Stimulated activated naive CD8-positive, alpha-beta T cell treated with anti-CD3 and anti-CD28 coated beads, Interleukin-15, Interleukin-2, amounts not matched to agents 100 ng/mL and 50 ng/mL, for 24 hours (primary cell): ENCODE measurements at regions not wholly inside any gene's neighbourhood (a gene's known extent, or its start where the extent isn't known, plus 50 kb on each side); places are given as distances from the start of the nearest gene placed in this dataset.
"Not testable (repeated sequence)": the region's sequence is repeated elsewhere in the genome, so short reads cannot be mapped to it uniquely, and the experiment has no call there.

Source experiments
- H3K27ac Mint-ChIP-seq: one replicate; pipeline ENCODE4 v1.8.0; 2021; ENCODE audit warnings: mild to moderate bottlenecking, mixed read lengths
- H3K27me3 Mint-ChIP-seq: one replicate; pipeline ENCODE4 v1.8.0; 2021; ENCODE audit warnings: mixed read lengths
- H3K36me3 Mint-ChIP-seq: one replicate; pipeline ENCODE4 v1.8.0; 2021; ENCODE audit warnings: low read depth, mixed read lengths
- H3K4me1 Mint-ChIP-seq: one replicate; pipeline ENCODE4 v1.8.0; 2021; ENCODE audit warnings: low read depth, mixed read lengths
- H3K4me3 Mint-ChIP-seq: one replicate; pipeline ENCODE4 v1.8.0; 2021; ENCODE audit warnings: mild to moderate bottlenecking, mixed read lengths
- H3K9me3 Mint-ChIP-seq: one replicate; pipeline ENCODE4 v1.8.0; 2021; ENCODE audit warnings: mixed read lengths

GRCh38 chr5:2095011-2095410 is 212.3 kb upstream of the IRX4 start:
- peaks cover 21% of the 10 kb centered on the region for H3K27me3 Mint-ChIP-seq

GRCh38 chr5:2094616-2094995 is 211.9 kb upstream of the IRX4 start:
- Mint-ChIP-seq H3K4me1 (no peaks in the 10 kb centered on the region), H3K36me3 (no peaks in the 10 kb centered on the region), H3K4me3 (no peak overlapping the region), H3K27me3 (peaks cover 17% of the 10 kb centered on the region), H3K27ac (no peak overlapping the region), H3K9me3 (no peaks in the 10 kb centered on the region)

More at GRCh38 chr5:2095011-2095410, 212.3 kb upstream of the IRX4 start:
- Mint-ChIP-seq H3K4me1 (no peaks in the 10 kb centered on the region), H3K9me3 (no peaks in the 10 kb centered on the region), H3K27ac (no peak overlapping the region), H3K4me3 (no peak overlapping the region), H3K36me3 (no peaks in the 10 kb centered on the region)

- no peaks in the 10 kb centered on the region for H3K36me3 Mint-ChIP-seq
- no peaks in the 10 kb centered on the region for H3K4me1 Mint-ChIP-seq
- peaks cover 19% of the 10 kb centered on the region for H3K27me3 Mint-ChIP-seq
- H3K4me3 Mint-ChIP-seq: no peak overlapping the region
- H3K9me3 Mint-ChIP-seq: no peaks in the 10 kb centered on the region
- no peak overlapping the region for H3K27ac Mint-ChIP-seq
Observed at GRCh38 chr5:2093859-2094615, 211.3 kb upstream of the IRX4 start.

- no peak overlapping the region for H3K27ac Mint-ChIP-seq
- H3K4me1 Mint-ChIP-seq: no peaks in the 10 kb centered on the region
- peaks cover 11% of the 10 kb centered on the region for H3K27me3 Mint-ChIP-seq
- no peak overlapping the region for H3K4me3 Mint-ChIP-seq
- H3K36me3 Mint-ChIP-seq: no peaks in the 10 kb centered on the region
- H3K9me3 Mint-ChIP-seq: no peaks in the 10 kb centered on the region
Observed at GRCh38 chr5:2091921-2092320, 209.2 kb upstream of the IRX4 start.

- H3K27ac Mint-ChIP-seq: no peak overlapping the region
- no peaks in the 10 kb centered on the region for H3K36me3 Mint-ChIP-seq
- H3K9me3 Mint-ChIP-seq: no peaks in the 10 kb centered on the region
- peaks cover 10% of the 10 kb centered on the region for H3K27me3 Mint-ChIP-seq
- no peak overlapping the region for H3K4me3 Mint-ChIP-seq
- no peaks in the 10 kb centered on the region for H3K4me1 Mint-ChIP-seq
Observed at GRCh38 chr5:2087980-2088379, 205.3 kb upstream of the IRX4 start.

- no peaks in the 10 kb centered on the region for H3K4me1 Mint-ChIP-seq
- no peaks in the 10 kb centered on the region for H3K36me3 Mint-ChIP-seq
- no peaks in the 10 kb centered on the region for H3K9me3 Mint-ChIP-seq
- no peak overlapping the region for H3K4me3 Mint-ChIP-seq
- peaks cover 13% of the 10 kb centered on the region for H3K27me3 Mint-ChIP-seq
- no peak overlapping the region for H3K27ac Mint-ChIP-seq
Observed at GRCh38 chr5:2075365-2075764, 192.6 kb upstream of the IRX4 start.

- no peak overlapping the region for H3K27ac Mint-ChIP-seq
Observed at GRCh38 chr5:2071562-2071961, 188.8 kb upstream of the IRX4 start.

GRCh38 chr5:2070787-2071186 is 188.1 kb upstream of the IRX4 start:
- not testable (repeated sequence) for H3K4me3 Mint-ChIP-seq, H3K4me1 Mint-ChIP-seq, H3K27ac Mint-ChIP-seq, H3K9me3 Mint-ChIP-seq, H3K36me3 Mint-ChIP-seq
- peaks cover 11% of the 10 kb centered on the region for H3K27me3 Mint-ChIP-seq

More at GRCh38 chr5:2071562-2071961, 188.8 kb upstream of the IRX4 start:
- H3K9me3 Mint-ChIP-seq: no peaks in the 10 kb centered on the region
- peaks cover 8% of the 10 kb centered on the region for H3K27me3 Mint-ChIP-seq
- no peaks in the 10 kb centered on the region for H3K4me1 Mint-ChIP-seq
- H3K4me3 Mint-ChIP-seq: no peak overlapping the region
- H3K36me3 Mint-ChIP-seq: no peaks in the 10 kb centered on the region

GRCh38 chr5:2068531-2068930 is 185.8 kb upstream of the IRX4 start:
- Mint-ChIP-seq H3K4me3 (no peak overlapping the region), H3K36me3 (no peaks in the 10 kb centered on the region), H3K27ac (no peak overlapping the region), H3K27me3 (peaks cover 11% of the 10 kb centered on the region), H3K9me3 (no peaks in the 10 kb centered on the region), H3K4me1 (no peaks in the 10 kb centered on the region)

- H3K27me3 Mint-ChIP-seq: peaks cover 17% of the 10 kb centered on the region
- H3K4me1 Mint-ChIP-seq: no peaks in the 10 kb centered on the region
- H3K27ac Mint-ChIP-seq: no peak overlapping the region
- no peaks in the 10 kb centered on the region for H3K36me3 Mint-ChIP-seq
- H3K9me3 Mint-ChIP-seq: no peaks in the 10 kb centered on the region
- no peak overlapping the region for H3K4me3 Mint-ChIP-seq
Observed at GRCh38 chr5:2066373-2066772, 183.6 kb upstream of the IRX4 start.

- not testable (repeated sequence) for H3K4me3 Mint-ChIP-seq, H3K27ac Mint-ChIP-seq, H3K36me3 Mint-ChIP-seq, H3K4me1 Mint-ChIP-seq, H3K9me3 Mint-ChIP-seq
- H3K27me3 Mint-ChIP-seq: peaks cover 21% of the 10 kb centered on the region
Observed at GRCh38 chr5:2063380-2063779, 180.7 kb upstream of the IRX4 start.

GRCh38 chr5:2052687-2053086 is 170.0 kb upstream of the IRX4 start:
- Mint-ChIP-seq H3K4me1 (no peaks in the 10 kb centered on the region), H3K9me3 (no peaks in the 10 kb centered on the region), H3K27ac (no peak overlapping the region), H3K4me3 (no peak overlapping the region), H3K36me3 (no peaks in the 10 kb centered on the region), H3K27me3 (peaks cover 17% of the 10 kb centered on the region)

- peaks cover 33% of the 10 kb centered on the region for H3K27me3 Mint-ChIP-seq
- H3K4me1 Mint-ChIP-seq: no peaks in the 10 kb centered on the region
- no peak overlapping the region for H3K4me3 Mint-ChIP-seq
- H3K9me3 Mint-ChIP-seq: peaks cover 10% of the 10 kb centered on the region
- no peaks in the 10 kb centered on the region for H3K36me3 Mint-ChIP-seq
- H3K27ac Mint-ChIP-seq: no peak overlapping the region
Observed at GRCh38 chr5:2049876-2050275, 167.2 kb upstream of the IRX4 start.

- no peaks in the 10 kb centered on the region for H3K36me3 Mint-ChIP-seq
- peaks cover 10% of the 10 kb centered on the region for H3K9me3 Mint-ChIP-seq
- H3K27ac Mint-ChIP-seq: no peak overlapping the region
- H3K27me3 Mint-ChIP-seq: peaks cover 42% of the 10 kb centered on the region
- H3K4me3 Mint-ChIP-seq: no peak overlapping the region
- no peaks in the 10 kb centered on the region for H3K4me1 Mint-ChIP-seq
Observed at GRCh38 chr5:2048664-2049063, 165.9 kb upstream of the IRX4 start.

- Mint-ChIP-seq H3K4me1 (no peaks in the 10 kb centered on the region), H3K27me3 (peaks cover 42% of the 10 kb centered on the region), H3K36me3 (no peaks in the 10 kb centered on the region), H3K4me3 (no peak overlapping the region), H3K9me3 (peaks cover 10% of the 10 kb centered on the region), H3K27ac (no peak overlapping the region)
Observed at GRCh38 chr5:2047341-2047927, 164.7 kb upstream of the IRX4 start.

GRCh38 chr5:2044041-2044440 is 161.3 kb upstream of the IRX4 start:
- Mint-ChIP-seq H3K4me1 (no peaks in the 10 kb centered on the region), H3K36me3 (no peaks in the 10 kb centered on the region), H3K27me3 (peaks cover 42% of the 10 kb centered on the region), H3K4me3 (no peak overlapping the region), H3K27ac (no peak overlapping the region), H3K9me3 (peaks cover 10% of the 10 kb centered on the region)
